ENCODE measurements at regions not wholly inside any gene's neighbourhood (a gene's known extent, or its start where the extent isn't known, plus 50 kb on each side); places are given as distances from the start of the nearest gene placed in this dataset.

DNA sequence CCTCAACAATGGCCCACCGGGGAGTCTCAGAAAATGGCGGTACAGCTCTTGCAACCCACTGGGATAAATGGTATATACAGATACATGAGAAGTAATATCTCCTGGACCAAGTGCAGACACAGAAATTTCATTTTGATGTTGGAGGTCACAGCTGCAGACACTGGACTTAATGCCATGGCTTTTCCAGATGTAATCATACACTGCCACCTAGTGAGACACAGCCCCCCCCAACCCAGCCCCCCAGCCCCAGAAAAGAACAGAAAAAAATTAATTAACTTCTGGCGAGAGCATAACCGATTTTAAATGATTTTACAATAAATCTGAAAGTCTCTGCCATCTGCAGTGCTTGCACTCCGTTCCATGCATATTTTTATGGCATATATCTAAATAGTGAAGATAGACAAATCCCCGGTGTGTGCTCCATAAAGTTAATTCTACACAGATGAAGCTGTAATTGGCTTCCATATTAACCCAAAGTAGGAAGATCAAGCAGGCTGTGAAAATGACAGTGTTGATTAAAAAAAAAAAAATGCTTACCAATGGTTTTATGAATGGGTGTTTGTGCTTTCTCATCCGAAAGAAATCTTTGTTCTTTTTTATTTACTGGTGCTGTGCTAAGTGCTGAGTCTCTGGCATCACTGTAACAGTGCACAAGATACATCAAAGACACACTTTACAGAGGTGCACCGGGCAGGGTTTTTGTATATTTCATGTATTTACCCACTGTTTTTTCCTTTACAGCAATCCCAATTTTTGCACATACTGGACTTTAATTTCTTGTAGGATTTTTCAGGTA lies 804.1 kb downstream of the TFAP2A start:
- Mint-ChIP-seq H3K9me3 (ENCODE audit: unreplicated experiment) (peaks cover 4% of the 10 kb centered on the region), H3K27me3 (ENCODE audit: low read depth, unreplicated experiment) (peaks cover 7% of the 10 kb centered on the region), H3K4me3 (ENCODE audit: unreplicated experiment) (no peak overlapping the region), H3K36me3 (ENCODE audit: low read depth, unreplicated experiment) (no peaks in the 10 kb centered on the region), H3K27ac (ENCODE audit: unreplicated experiment) (no peak overlapping the region), H3K4me1 (ENCODE audit: low read depth, unreplicated experiment) (peaks cover 5% of the 10 kb centered on the region)
- H3K4me1 ChIP-seq (ENCODE audit: insufficient read depth, low read length): peaks cover 3% of the 10 kb centered on the region
- no peak overlapping the region for H3K9ac ChIP-seq (ENCODE audit: low read length)
- no peak overlapping the region for H3K4me2 ChIP-seq (ENCODE audit: low read length)
- no peak for FAIRE-seq
- H3K4me3 ChIP-seq (ENCODE audit: insufficient read depth, low read depth, low read length): no peak overlapping the region
- TF ChIP-seq, protein P1, sequence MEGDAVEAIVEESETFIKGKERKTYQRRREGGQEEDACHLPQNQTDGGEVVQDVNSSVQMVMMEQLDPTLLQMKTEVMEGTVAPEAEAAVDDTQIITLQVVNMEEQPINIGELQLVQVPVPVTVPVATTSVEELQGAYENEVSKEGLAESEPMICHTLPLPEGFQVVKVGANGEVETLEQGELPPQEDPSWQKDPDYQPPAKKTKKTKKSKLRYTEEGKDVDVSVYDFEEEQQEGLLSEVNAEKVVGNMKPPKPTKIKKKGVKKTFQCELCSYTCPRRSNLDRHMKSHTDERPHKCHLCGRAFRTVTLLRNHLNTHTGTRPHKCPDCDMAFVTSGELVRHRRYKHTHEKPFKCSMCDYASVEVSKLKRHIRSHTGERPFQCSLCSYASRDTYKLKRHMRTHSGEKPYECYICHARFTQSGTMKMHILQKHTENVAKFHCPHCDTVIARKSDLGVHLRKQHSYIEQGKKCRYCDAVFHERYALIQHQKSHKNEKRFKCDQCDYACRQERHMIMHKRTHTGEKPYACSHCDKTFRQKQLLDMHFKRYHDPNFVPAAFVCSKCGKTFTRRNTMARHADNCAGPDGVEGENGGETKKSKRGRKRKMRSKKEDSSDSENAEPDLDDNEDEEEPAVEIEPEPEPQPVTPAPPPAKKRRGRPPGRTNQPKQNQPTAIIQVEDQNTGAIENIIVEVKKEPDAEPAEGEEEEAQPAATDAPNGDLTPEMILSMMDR (IDR thresholded peaks at IDR 0.05; ENCODE audit: insufficient read depth, low read depth, low read length): no peak
- no peak for TF ChIP-seq EZH2 (IDR thresholded peaks at IDR 0.05; ENCODE audit: insufficient read depth, low read length)
- no peak for DNase-seq (ENCODE audit: low read depth)
- no peaks in the 10 kb centered on the region for H3K27me3 ChIP-seq (ENCODE audit: insufficient read depth, low read length)
- H2AFZ ChIP-seq (ENCODE audit: low read depth, low read length): no peak overlapping the region
- no peaks in the 10 kb centered on the region for H3K36me3 ChIP-seq (ENCODE audit: insufficient read depth, low read length)
- no peaks in the 10 kb centered on the region for H3K9me3 ChIP-seq (ENCODE audit: insufficient read depth, low read depth, low read length)
- H3K79me2 ChIP-seq (ENCODE audit: insufficient read depth, low read length): no peaks in the 10 kb centered on the region
- no peak overlapping the region for H3K27ac ChIP-seq (ENCODE audit: low read depth, low read length)
- no peaks in the 10 kb centered on the region for H4K20me1 ChIP-seq (ENCODE audit: insufficient read depth, low read length)

DNA sequence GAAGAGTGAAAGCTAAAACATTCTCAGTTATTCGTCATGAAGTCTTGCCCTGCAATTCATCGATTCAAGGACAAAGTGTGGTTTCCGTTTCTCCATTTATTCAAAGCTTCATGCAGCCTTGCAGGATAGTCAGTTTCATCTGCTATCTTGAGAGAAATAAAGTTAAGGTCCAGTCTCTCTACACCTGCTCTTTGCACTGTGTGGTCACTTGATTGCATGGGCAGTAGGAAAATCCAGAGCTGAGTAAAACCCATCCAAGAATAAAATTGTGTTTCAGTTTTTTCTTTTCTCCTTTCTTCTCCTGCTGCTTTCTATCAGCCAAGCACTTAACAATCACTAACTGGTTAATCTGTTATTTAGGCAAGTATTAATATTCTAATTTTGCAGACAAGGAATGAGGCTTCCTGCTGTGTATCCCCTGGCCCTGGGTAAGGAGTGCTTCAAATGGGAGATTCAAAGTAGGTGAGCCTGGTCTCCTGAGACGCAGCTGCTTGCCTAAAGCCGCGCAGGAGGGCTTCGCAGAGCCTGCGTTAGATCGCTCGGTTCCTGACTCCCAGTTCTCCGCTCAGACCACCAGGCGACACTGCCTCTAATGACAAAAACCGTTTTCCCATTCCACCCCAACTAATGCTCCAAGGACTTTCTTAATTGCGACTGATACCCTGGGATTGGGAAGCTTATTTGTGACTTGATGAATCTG lies 808.3 kb downstream of the TFAP2A start:
- H3K4me1 Mint-ChIP-seq (ENCODE audit: low read depth, unreplicated experiment): no peaks in the 10 kb centered on the region
- no peaks in the 10 kb centered on the region for H3K4me1 ChIP-seq (ENCODE audit: insufficient read depth, low read length)
- H2AFZ ChIP-seq (ENCODE audit: low read depth, low read length): no peak overlapping the region
- H3K9me3 Mint-ChIP-seq (ENCODE audit: unreplicated experiment): no peaks in the 10 kb centered on the region
- H4K20me1 ChIP-seq (ENCODE audit: insufficient read depth, low read length): no peaks in the 10 kb centered on the region
- H3K9me3 ChIP-seq (ENCODE audit: insufficient read depth, low read depth, low read length): no peaks in the 10 kb centered on the region
- no peak overlapping the region for H3K4me3 Mint-ChIP-seq (ENCODE audit: unreplicated experiment)
- peaks cover 7% of the 10 kb centered on the region for H3K27me3 Mint-ChIP-seq (ENCODE audit: low read depth, unreplicated experiment)
- DNase-seq (ENCODE audit: low read depth) (no peak), FAIRE-seq (no peak)
- no peak overlapping the region for H3K4me3 ChIP-seq (ENCODE audit: insufficient read depth, low read depth, low read length)
- H3K9ac ChIP-seq (ENCODE audit: low read length): no peak overlapping the region
- H3K27me3 ChIP-seq (ENCODE audit: insufficient read depth, low read length): no peaks in the 10 kb centered on the region
- H3K79me2 ChIP-seq (ENCODE audit: insufficient read depth, low read length): no peaks in the 10 kb centered on the region
- H3K27ac Mint-ChIP-seq (ENCODE audit: unreplicated experiment): no peak overlapping the region
- H3K27ac ChIP-seq (ENCODE audit: low read depth, low read length): no peak overlapping the region
- H3K36me3 Mint-ChIP-seq (ENCODE audit: low read depth, unreplicated experiment): no peaks in the 10 kb centered on the region
- TF ChIP-seq, protein P1 (IDR thresholded peaks at IDR 0.05; ENCODE audit: insufficient read depth, low read depth, low read length): no peak
- TF ChIP-seq EZH2 (IDR thresholded peaks at IDR 0.05; ENCODE audit: insufficient read depth, low read length): no peak
- no peak overlapping the region for H3K4me2 ChIP-seq (ENCODE audit: low read length)
- no peaks in the 10 kb centered on the region for H3K36me3 ChIP-seq (ENCODE audit: insufficient read depth, low read length)

DNA sequence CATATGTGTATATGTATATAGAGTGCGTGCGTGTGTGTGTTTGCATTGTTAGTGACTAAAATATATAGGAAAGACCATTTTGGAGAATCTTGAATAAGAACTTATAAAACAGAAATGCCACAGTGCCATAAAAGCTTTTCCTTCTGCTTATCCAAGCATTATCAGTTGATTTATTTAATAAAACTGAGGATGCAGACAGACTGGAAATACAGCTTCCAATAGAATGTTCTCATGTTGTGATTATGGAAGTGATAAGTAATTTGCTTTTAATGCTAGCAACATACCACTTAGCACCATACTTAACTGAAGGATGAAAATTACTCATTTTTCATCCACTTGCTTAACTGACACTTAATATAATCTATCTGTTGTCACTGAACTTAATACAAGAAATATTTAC lies 820.1 kb downstream of the TFAP2A start:
- FAIRE-seq: no peak
- Mint-ChIP-seq H3K27me3 (ENCODE audit: low read depth, unreplicated experiment) (no peaks in the 10 kb centered on the region), H3K9me3 (ENCODE audit: unreplicated experiment) (peaks cover 2% of the 10 kb centered on the region), H3K27ac (ENCODE audit: unreplicated experiment) (no peak overlapping the region), H3K36me3 (ENCODE audit: low read depth, unreplicated experiment) (no peaks in the 10 kb centered on the region), H3K4me3 (ENCODE audit: unreplicated experiment) (no peak overlapping the region), H3K4me1 (ENCODE audit: low read depth, unreplicated experiment) (no peaks in the 10 kb centered on the region)
- Histone ChIP-seq H3K4me2 (ENCODE audit: low read length) (no peak overlapping the region), H2AFZ (ENCODE audit: low read depth, low read length) (no peak overlapping the region), H3K9me3 (ENCODE audit: insufficient read depth, low read depth, low read length) (no peaks in the 10 kb centered on the region), H3K4me3 (ENCODE audit: insufficient read depth, low read depth, low read length) (no peak overlapping the region), H3K79me2 (ENCODE audit: insufficient read depth, low read length) (no peaks in the 10 kb centered on the region), H3K36me3 (ENCODE audit: insufficient read depth, low read length) (no peaks in the 10 kb centered on the region), H3K4me1 (ENCODE audit: insufficient read depth, low read length) (no peaks in the 10 kb centered on the region), H4K20me1 (ENCODE audit: insufficient read depth, low read length) (no peaks in the 10 kb centered on the region), H3K9ac (ENCODE audit: low read length) (no peak overlapping the region), H3K27me3 (ENCODE audit: insufficient read depth, low read length) (no peaks in the 10 kb centered on the region), H3K27ac (ENCODE audit: low read depth, low read length) (no peak overlapping the region)
- DNase-seq (ENCODE audit: low read depth): no peak
- TF ChIP-seq, protein P1 (IDR thresholded peaks at IDR 0.05; ENCODE audit: insufficient read depth, low read depth, low read length): no peak
- no peak for TF ChIP-seq EZH2 (IDR thresholded peaks at IDR 0.05; ENCODE audit: insufficient read depth, low read length)
